ENCODE measurements at regions not wholly inside any gene's neighbourhood (a gene's known extent, or its start where the extent isn't known, plus 50 kb on each side); places are given as distances from the start of the nearest gene placed in this dataset.

DNA sequence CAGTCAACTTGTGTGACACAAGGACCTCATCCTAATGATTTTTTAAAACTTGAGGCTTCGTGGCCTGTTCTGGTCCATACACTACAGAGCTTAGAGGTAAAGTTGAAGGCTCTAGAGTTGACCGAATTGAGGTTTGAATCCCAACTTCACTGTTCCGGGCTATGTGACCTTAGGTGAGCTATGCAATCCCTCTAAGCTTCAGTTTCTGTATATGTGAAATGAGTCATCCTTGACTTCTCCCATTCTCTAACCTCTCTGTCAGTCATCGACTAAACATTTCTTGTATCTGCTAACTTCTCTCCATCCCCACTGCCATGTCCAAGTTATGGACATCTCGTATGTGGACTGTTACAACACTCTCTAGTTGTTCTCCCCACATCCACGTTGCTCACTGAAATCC lies 178.2 kb upstream of the TMEM45B start:
- TF ChIP-seq, protein P1, sequence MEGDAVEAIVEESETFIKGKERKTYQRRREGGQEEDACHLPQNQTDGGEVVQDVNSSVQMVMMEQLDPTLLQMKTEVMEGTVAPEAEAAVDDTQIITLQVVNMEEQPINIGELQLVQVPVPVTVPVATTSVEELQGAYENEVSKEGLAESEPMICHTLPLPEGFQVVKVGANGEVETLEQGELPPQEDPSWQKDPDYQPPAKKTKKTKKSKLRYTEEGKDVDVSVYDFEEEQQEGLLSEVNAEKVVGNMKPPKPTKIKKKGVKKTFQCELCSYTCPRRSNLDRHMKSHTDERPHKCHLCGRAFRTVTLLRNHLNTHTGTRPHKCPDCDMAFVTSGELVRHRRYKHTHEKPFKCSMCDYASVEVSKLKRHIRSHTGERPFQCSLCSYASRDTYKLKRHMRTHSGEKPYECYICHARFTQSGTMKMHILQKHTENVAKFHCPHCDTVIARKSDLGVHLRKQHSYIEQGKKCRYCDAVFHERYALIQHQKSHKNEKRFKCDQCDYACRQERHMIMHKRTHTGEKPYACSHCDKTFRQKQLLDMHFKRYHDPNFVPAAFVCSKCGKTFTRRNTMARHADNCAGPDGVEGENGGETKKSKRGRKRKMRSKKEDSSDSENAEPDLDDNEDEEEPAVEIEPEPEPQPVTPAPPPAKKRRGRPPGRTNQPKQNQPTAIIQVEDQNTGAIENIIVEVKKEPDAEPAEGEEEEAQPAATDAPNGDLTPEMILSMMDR (IDR thresholded peaks at IDR 0.05) = no peak
- TF ChIP-seq POLR2A (IDR thresholded peaks at IDR 0.05; ENCODE audit: low read depth) = no peak
- no peak for TF ChIP-seq EP300 (IDR thresholded peaks at IDR 0.05)
- no peak for TF ChIP-seq POLR2AphosphoS5 (IDR thresholded peaks at IDR 0.05)

Measured in esophagus muscularis mucosa (tissue), 4 donors.